ENCODE measurements at regions not wholly inside any gene's neighbourhood (a gene's known extent, or its start where the extent isn't known, plus 50 kb on each side); places are given as distances from the start of the nearest gene placed in this dataset.

- H3K14ac ChIP-seq (replicated peaks; ENCODE audit: low read depth, low read length): no peak overlapping the region
- TF ChIP-seq POLR2A (IDR thresholded peaks at IDR 0.05; ENCODE audit: low read depth, low read length): no peak
- no peak for TF ChIP-seq USF2 (IDR thresholded peaks at IDR 0.05; ENCODE audit: low read depth, low read length)
- no peak for TF ChIP-seq MAZ (IDR thresholded peaks at IDR 0.05; ENCODE audit: borderline replicate concordance, low read depth, low read length)
- TF ChIP-seq BHLHE40 (IDR thresholded peaks at IDR 0.05; ENCODE audit: low read depth, low read length): no peak
- TF ChIP-seq CHD1 (IDR thresholded peaks at IDR 0.05; ENCODE audit: low read depth, low read length): no peak
- no peak for TF ChIP-seq RAD21 (IDR thresholded peaks at IDR 0.05; ENCODE audit: low read length)
- no peak for TF ChIP-seq RFX5 (IDR thresholded peaks at IDR 0.05; ENCODE audit: low read depth, low read length)
- TF ChIP-seq, protein P1, sequence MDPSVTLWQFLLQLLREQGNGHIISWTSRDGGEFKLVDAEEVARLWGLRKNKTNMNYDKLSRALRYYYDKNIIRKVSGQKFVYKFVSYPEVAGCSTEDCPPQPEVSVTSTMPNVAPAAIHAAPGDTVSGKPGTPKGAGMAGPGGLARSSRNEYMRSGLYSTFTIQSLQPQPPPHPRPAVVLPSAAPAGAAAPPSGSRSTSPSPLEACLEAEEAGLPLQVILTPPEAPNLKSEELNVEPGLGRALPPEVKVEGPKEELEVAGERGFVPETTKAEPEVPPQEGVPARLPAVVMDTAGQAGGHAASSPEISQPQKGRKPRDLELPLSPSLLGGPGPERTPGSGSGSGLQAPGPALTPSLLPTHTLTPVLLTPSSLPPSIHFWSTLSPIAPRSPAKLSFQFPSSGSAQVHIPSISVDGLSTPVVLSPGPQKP (IDR thresholded peaks at IDR 0.05; ENCODE audit: borderline replicate concordance, low read depth, low read length): no peak
- TF ChIP-seq MXI1 (IDR thresholded peaks at IDR 0.05; ENCODE audit: borderline replicate concordance, low read depth, low read length): no peak
- no peaks in the 10 kb centered on the region for H3K36me3 ChIP-seq (ENCODE audit: control insufficient read depth, insufficient read depth, low read length)
- no peak overlapping the region for H3K27ac ChIP-seq (ENCODE audit: insufficient read depth, low read length)
- no peak overlapping the region for H2BK120ac ChIP-seq (ENCODE audit: low read depth, low read length)
- H3K18ac ChIP-seq (ENCODE audit: low read depth, low read length): no peak overlapping the region
- H3K56ac ChIP-seq (ENCODE audit: extremely low read depth, insufficient read depth, low read length): no peak overlapping the region
- no peak overlapping the region for H2AFZ ChIP-seq (replicated peaks; ENCODE audit: low read length, poor library complexity)
- ChIA-PET POLR2A (ENCODE audit: unreplicated experiment) (no interaction called here), CTCF (no interaction called here)
- no peak overlapping the region for H4K5ac ChIP-seq (ENCODE audit: low read depth, low read length)
- 39% methylated on average over 4 of the region's 11 CpGs; no CpG with 5 or more reads in 1 of the 2 experiments for WGBS, 2 experiments (ENCODE audit: extremely low coverage in 2 of 2, insufficient read length in 1 of 2)
- no peak overlapping the region for H3K4me2 ChIP-seq (ENCODE audit: low read depth, low read length)
- ATAC-seq (ENCODE audit: low read depth) (no peak), DNase-seq (no peak)
- H3K4me3 ChIP-seq (ENCODE audit: insufficient read depth, low read depth, low read length): no peak overlapping the region
- intact Hi-C loops (cut with micrococcal nuclease): no loop called here
- dilution Hi-C loops (cut with HindIII; ENCODE audit: low sequenced_read_pairs, unreplicated experiment): no loop called here
- in situ Hi-C loops (cut with MboI; ENCODE audit: low sequenced_read_pairs): no loop called here
- H3K27me3 ChIP-seq (ENCODE audit: control insufficient read depth, insufficient read depth, low read length): no peaks in the 10 kb centered on the region
- no peaks in the 10 kb centered on the region for H3K79me1 ChIP-seq (ENCODE audit: low read depth in 1 of 2, low read length in 2 of 2)
- no TSS peak for BruUV-seq (replicated peaks)
- no peak overlapping the region for H2BK5ac ChIP-seq (ENCODE audit: low read depth, low read length, poor library complexity, severe bottlenecking)
- H3K9me1 ChIP-seq (ENCODE audit: insufficient read depth, low read length): no peaks in the 10 kb centered on the region
- H4K20me1 ChIP-seq (ENCODE audit: insufficient read depth, low read length): no peaks in the 10 kb centered on the region
- H3K9ac ChIP-seq (ENCODE audit: low read depth, low read length): no peak overlapping the region
- no peak overlapping the region for H2AK5ac ChIP-seq (ENCODE audit: low read depth, low read length)
- H4K91ac ChIP-seq (ENCODE audit: insufficient read depth, low read depth, low read length): no peak overlapping the region
- H2BK20ac ChIP-seq (ENCODE audit: low read depth, low read length): no peak overlapping the region
- H3K23ac ChIP-seq (ENCODE audit: low read depth, low read length): no peak overlapping the region
- no peak overlapping the region for H2AK9ac ChIP-seq (replicated peaks; ENCODE audit: low read depth, low read length, poor library complexity)
- no peaks in the 10 kb centered on the region for H3K4me1 ChIP-seq (ENCODE audit: control insufficient read depth, insufficient read depth, low read length)
- H3K9me3 ChIP-seq (ENCODE audit: control insufficient read depth, insufficient read depth, low read length): peaks cover 45% of the 10 kb centered on the region
- H4K8ac ChIP-seq (ENCODE audit: low read depth in 2 of 2, low read length in 2 of 2): no peak overlapping the region
- H2BK15ac ChIP-seq (ENCODE audit: low read depth, low read length): no peak overlapping the region
- no peak overlapping the region for H3K4ac ChIP-seq (ENCODE audit: low read depth, low read length)
Measured at GRCh38 chr1:2854611-2855010, 53.1 kb upstream of the TTC34 start.

Data from IMR-90 (cell line).